Spleen (tissue), 11 donors: ENCODE measurements at regions not wholly inside any gene's neighbourhood (a gene's known extent, or its start where the extent isn't known, plus 50 kb on each side); places are given as distances from the start of the nearest gene placed in this dataset.

Source experiments
- DNase-seq: peaks from one replicate; pipeline ENCODE4 v3.0.0-alpha.2; 2020
- H3K27ac ChIP-seq, 8 donors: fragments of 200-600 bp; sonication (generic) in 7 of 8; 1 replicate in 4 of 8; 2 replicates in 4 of 8; pipeline versions ENCODE4 v1.5.0 to v1.8.0; 2016 to 2021; ENCODE audit warnings: inconsistent platforms in 4 of 8, mild to moderate bottlenecking in 4 of 8, moderate library complexity in 1 of 8
- H3K27me3 ChIP-seq, 7 donors: fragments of 200-600 bp; sonication (generic) in 6 of 7; replicated peaks in 1 of 7; 1 replicate in 4 of 7; 2 replicates in 3 of 7; pipeline versions ENCODE4 v1.5.0 to v1.8.0; 2016 to 2021; ENCODE audit warnings: inconsistent platforms in 3 of 7, mild to moderate bottlenecking in 1 of 7
- H3K36me3 ChIP-seq, 6 donors: fragments of 200-600 bp; sonication (generic) in 5 of 6; 1 replicate in 4 of 6; 2 replicates in 2 of 6; pipeline versions ENCODE4 v1.5.0 to v1.8.0; 2016 to 2021; ENCODE audit warnings: inconsistent platforms in 2 of 6
- H3K4me1 ChIP-seq, 6 donors: fragments of 200-600 bp; sonication (generic) in 5 of 6; 1 replicate in 3 of 6; 2 replicates in 3 of 6; pipeline versions ENCODE4 v1.5.0 to v1.8.0; 2016 to 2021; ENCODE audit warnings: inconsistent platforms in 3 of 6
- H3K4me3 ChIP-seq, 8 donors: fragments of 200-600 bp; sonication (generic) in 7 of 8; 1 replicate in 4 of 8; 2 replicates in 4 of 8; pipeline versions ENCODE4 v1.5.0 to v1.8.0; 2016 to 2021; ENCODE audit warnings: inconsistent platforms in 4 of 8, mild to moderate bottlenecking in 4 of 8, moderate library complexity in 2 of 8
- H3K9me3 ChIP-seq, 8 donors: fragments of 200-600 bp; sonication (generic) in 7 of 8; 1 replicate in 4 of 8; 2 replicates in 4 of 8; pipeline versions ENCODE4 v1.5.0 to v1.8.0; 2016 to 2021; ENCODE audit warnings: inconsistent platforms in 4 of 8
- CTCF ChIP-seq, 11 experiments: fragments of 200-600 bp in 7 of 11; fragments of 450-650 bp in 4 of 11; sonication (generic) in 4 of 11; IDR thresholded peaks in 8 of 11; conservative IDR thresholded peaks in 3 of 11; 1 replicate in 7 of 11; 2 replicates in 4 of 11; pipeline versions ENCODE4 v1.4.0 to v1.8.0; 2016 to 2021; ENCODE audit warnings: antibody characterized with exemption in 11 of 11, inconsistent platforms in 4 of 11, mild to moderate bottlenecking in 1 of 11
- POLR2A ChIP-seq, 3 donors: fragments of 450-650 bp; IDR thresholded peaks; one replicate each; pipeline ENCODE4 v1.5.1; 2017; ENCODE audit warnings: antibody characterized with exemption in 3 of 3, mild to moderate bottlenecking in 1 of 3
- POLR2AphosphoS5 ChIP-seq, 3 donors: sonication (generic); formaldehyde crosslinking; IDR thresholded peaks; one replicate each; pipeline ENCODE4 v1.5.1; 2017; ENCODE audit warnings: antibody characterized with exemption in 3 of 3
- WGBS, 5 donors: extraction: QIAGEN DNeasy Blood & Tissue Kit in 3 of 5; methylation state at CpG; one replicate each; pipeline versions ENCODE4 v1.1.5 to v1.1.7; 2013 to 2018; 5-methylcytosine and 5-hydroxymethylcytosine counted together
- intact Hi-C: fragments of 100-400 bp; cut with DNase I; formaldehyde crosslinking; loops from one replicate; pipeline ENCODE4 v1.15.0; 2023; ENCODE audit warnings: low total_unique reads
- donor health status: healthy with polysubstance abuse.
- donor health status: DM: no; HTN: no; CAD: no; lungs with moderate emphysema.
- donor health status: DM: no; HTN: no; CAD: no.
- donor health status: Bipolar disorder and iron deficiency.
- donor health status: healthy.
- donor health status: DM: no; HTN: no; CAD: no.
- donor health status: DM: yes; HTN: yes; CAD: no.

- no peak overlapping the region for H3K27ac ChIP-seq
- 81 to 89% (median 83%) methylated on average over 8 of the region's 8 CpGs for WGBS, 5 donors
- H3K36me3 ChIP-seq = no peaks in the 10 kb centered on the region
- no peaks in the 10 kb centered on the region for H3K4me1 ChIP-seq
- no peaks in the 10 kb centered on the region for H3K27me3 ChIP-seq
- H3K4me3 ChIP-seq = no peak overlapping the region
- TF ChIP-seq POLR2A (IDR thresholded peaks at IDR 0.05) (no peak), CTCF (IDR thresholded peaks at IDR 0.05 in 8 of 11, conservative IDR thresholded peaks at IDR 0.05 in 3 of 11) (no peak), POLR2AphosphoS5 (IDR thresholded peaks at IDR 0.05) (no peak)
- intact Hi-C loops = no loop called here
- peaks cover 0 to 46% (median 37%) of the 10 kb centered on the region in 8 donors for H3K9me3 ChIP-seq
- DNase-seq = no peak
Observed at GRCh38 chr4:187798385-187798784, 197.2 kb upstream of the ZFP42 start.

GRCh38 chr4:187799735-187800134, 195.8 kb upstream of the ZFP42 start:
- H3K27ac ChIP-seq = no peak overlapping the region
- no peaks in the 10 kb centered on the region for H3K36me3 ChIP-seq
- H3K9me3 ChIP-seq = peaks cover 0 to 54% (median 47%) of the 10 kb centered on the region in 8 donors
- H3K27me3 ChIP-seq = no peaks in the 10 kb centered on the region
- intact Hi-C loops = no loop called here
- TF ChIP-seq POLR2AphosphoS5 (IDR thresholded peaks at IDR 0.05) (no peak), POLR2A (IDR thresholded peaks at IDR 0.05) (no peak), CTCF (IDR thresholded peaks at IDR 0.05 in 8 of 11, conservative IDR thresholded peaks at IDR 0.05 in 3 of 11) (no peak)
- no peak overlapping the region for H3K4me3 ChIP-seq
- DNase-seq = no peak
- 77 to 100% (median 82%) methylated on average over 1 to 2 of the region's 2 CpGs for WGBS, 5 donors
- H3K4me1 ChIP-seq = no peaks in the 10 kb centered on the region

- Histone ChIP-seq H3K4me3 (no peak overlapping the region), H3K4me1 (no peaks in the 10 kb centered on the region), H3K9me3 (peaks cover 0 to 14% (median 2%) of the 10 kb centered on the region in 8 donors), H3K27ac (no peak overlapping the region), H3K27me3 (no peaks in the 10 kb centered on the region), H3K36me3 (no peaks in the 10 kb centered on the region)
- intact Hi-C loops = no loop called here
- 54 to 64% (median 57%) methylated on average over 9 of the region's 9 CpGs for WGBS, 5 donors
- no peak for DNase-seq
- TF ChIP-seq CTCF (IDR thresholded peaks at IDR 0.05 in 8 of 11, conservative IDR thresholded peaks at IDR 0.05 in 3 of 11) (no peak), POLR2A (IDR thresholded peaks at IDR 0.05) (no peak), POLR2AphosphoS5 (IDR thresholded peaks at IDR 0.05) (no peak)
Observed at GRCh38 chr4:187811591-187811990, 184.0 kb upstream of the ZFP42 start.

GRCh38 chr4:187814737-187815465, 180.7 kb upstream of the ZFP42 start:
- intact Hi-C loops = no loop called here

More at GRCh38 chr4:187814737-187815465, 180.7 kb upstream of the ZFP42 start:
- Histone ChIP-seq H3K4me1 (no peaks in the 10 kb centered on the region), H3K27me3 (no peaks in the 10 kb centered on the region), H3K9me3 (peaks cover 0 to 8% (median 0%) of the 10 kb centered on the region in 8 donors), H3K4me3 (peak overlapping the region in 2 of 8 donors; percentile 12 to 18), H3K27ac (no peak overlapping the region), H3K36me3 (no peaks in the 10 kb centered on the region)
- TF ChIP-seq POLR2A (IDR thresholded peaks at IDR 0.05) (no peak), POLR2AphosphoS5 (IDR thresholded peaks at IDR 0.05) (no peak), CTCF (IDR thresholded peaks at IDR 0.05 in 8 of 11, conservative IDR thresholded peaks at IDR 0.05 in 3 of 11) (no peak)
- 67 to 77% (median 72%) methylated on average over 28 of the region's 28 CpGs for WGBS, 5 donors
- no peak for DNase-seq
